Left ventricle myocardium inferior (tissue), 1 donor: ENCODE measurements at regions not wholly inside any gene's neighbourhood (a gene's known extent, or its start where the extent isn't known, plus 50 kb on each side); places are given as distances from the start of the nearest gene placed in this dataset.

ENCODE experiments used
- DNase-seq: peaks from one replicate; pipeline ENCODE4 v3.0.0-alpha.2; 2020
- H3K27ac ChIP-seq: fragments of 200-600 bp; replicated peaks from 2 replicates; pipeline ENCODE4 v1.8.0; 2021
- H3K27me3 ChIP-seq: fragments of 200-600 bp; 2 replicates; pipeline ENCODE4 v1.8.0; 2021; ENCODE audit warnings: low read depth
- H3K36me3 ChIP-seq: fragments of 200-600 bp; 2 replicates; pipeline ENCODE4 v1.8.0; 2021
- H3K4me1 ChIP-seq: fragments of 200-600 bp; 2 replicates; pipeline ENCODE4 v1.8.0; 2021
- H3K4me3 ChIP-seq: fragments of 200-600 bp; 2 replicates; pipeline ENCODE4 v1.8.0; 2021; ENCODE audit warnings: mild to moderate bottlenecking, moderate library complexity
- H3K9me3 ChIP-seq: fragments of 200-600 bp; replicated peaks from 2 replicates; pipeline ENCODE4 v1.8.0; 2021
- CTCF ChIP-seq: fragments of 200-600 bp; IDR thresholded peaks from 2 replicates; pipeline ENCODE4 v1.8.0; 2021; ENCODE audit warnings: antibody characterized with exemption, mild to moderate bottlenecking, borderline replicate concordance
- intact Hi-C: fragments of 100-400 bp; cut with micrococcal nuclease; formaldehyde crosslinking; loops from one replicate; pipeline ENCODE4 v1.11.0; 2022
- donor health status: DM: no; HTN: yes; CAD: no; lungs with severe emphysema.

- Histone ChIP-seq H3K4me1 (peaks cover 63% of the 10 kb centered on the region), H3K4me3 (no peak overlapping the region), H3K9me3 (no peaks in the 10 kb centered on the region), H3K27me3 (no peaks in the 10 kb centered on the region), H3K36me3 (no peaks in the 10 kb centered on the region), H3K27ac (no peak overlapping the region)
- no peak for DNase-seq
- intact Hi-C loops: no loop called here
- TF ChIP-seq CTCF: no peak
Observed at GRCh38 chr2:15731213-15731888, 139.7 kb downstream of the DDX1 start.

GRCh38 chr2:15731889-15732271 is 140.2 kb downstream of the DDX1 start:
- Histone ChIP-seq H3K9me3 (no peaks in the 10 kb centered on the region), H3K36me3 (no peaks in the 10 kb centered on the region), H3K27ac (no peak overlapping the region), H3K4me1 (peaks cover 63% of the 10 kb centered on the region), H3K27me3 (no peaks in the 10 kb centered on the region), H3K4me3 (no peak overlapping the region)
- intact Hi-C loops: no loop called here
- no peak for TF ChIP-seq CTCF
- no peak for DNase-seq

GRCh38 chr2:15732341-15733077 is 140.8 kb downstream of the DDX1 start:
- intact Hi-C loops: no loop called here
- no peak overlapping the region for H3K4me3 ChIP-seq
- no peaks in the 10 kb centered on the region for H3K27me3 ChIP-seq
- DNase-seq: no peak
- peaks cover 4% of the 10 kb centered on the region for H3K9me3 ChIP-seq
- H3K27ac ChIP-seq: no peak overlapping the region
- TF ChIP-seq CTCF: no peak
- no peaks in the 10 kb centered on the region for H3K36me3 ChIP-seq
- peaks cover 63% of the 10 kb centered on the region for H3K4me1 ChIP-seq

GRCh38 chr2:15733867-15734673 is 142.4 kb downstream of the DDX1 start:
- Histone ChIP-seq H3K4me3 (peak overlapping the region; percentile 5), H3K9me3 (peaks cover 5% of the 10 kb centered on the region), H3K36me3 (no peaks in the 10 kb centered on the region), H3K4me1 (peaks cover 63% of the 10 kb centered on the region), H3K27me3 (no peaks in the 10 kb centered on the region), H3K27ac (peak overlapping the region; percentile 68)
- DNase-seq: no peak
- intact Hi-C loops: no loop called here
- TF ChIP-seq CTCF: no peak

GRCh38 chr2:15734674-15735483 is 143.2 kb downstream of the DDX1 start:
- Histone ChIP-seq H3K27me3 (no peaks in the 10 kb centered on the region), H3K4me3 (peak overlapping the region; percentile 5), H3K9me3 (peaks cover 5% of the 10 kb centered on the region), H3K4me1 (peaks cover 61% of the 10 kb centered on the region), H3K27ac (peak overlapping the region; percentile 68), H3K36me3 (no peaks in the 10 kb centered on the region)
- no peak for DNase-seq
- intact Hi-C loops: no loop called here
- no peak for TF ChIP-seq CTCF
